ENCODE measurements at regions not wholly inside any gene's neighbourhood (a gene's known extent, or its start where the extent isn't known, plus 50 kb on each side); places are given as distances from the start of the nearest gene placed in this dataset.

- no peak for TF ChIP-seq POLR2AphosphoS5 (IDR thresholded peaks at IDR 0.05; ENCODE audit: low read depth, low read length)
- no peak for TF ChIP-seq TAF1 (IDR thresholded peaks at IDR 0.05; ENCODE audit: borderline replicate concordance, insufficient read depth, low read length)
- no peak for TF ChIP-seq SIN3A (IDR thresholded peaks at IDR 0.05; ENCODE audit: borderline replicate concordance, insufficient read depth, low read length)
These were observed 174.2 kb upstream of the NCAM1 start for GRCh38 chr11:112786886-112787530.
